ENCODE measurements at regions not wholly inside any gene's neighbourhood (a gene's known extent, or its start where the extent isn't known, plus 50 kb on each side); places are given as distances from the start of the nearest gene placed in this dataset.
"Not testable (repeated sequence)": the region's sequence is repeated elsewhere in the genome, so short reads cannot be mapped to it uniquely, and the experiment has no call there.

DNA sequence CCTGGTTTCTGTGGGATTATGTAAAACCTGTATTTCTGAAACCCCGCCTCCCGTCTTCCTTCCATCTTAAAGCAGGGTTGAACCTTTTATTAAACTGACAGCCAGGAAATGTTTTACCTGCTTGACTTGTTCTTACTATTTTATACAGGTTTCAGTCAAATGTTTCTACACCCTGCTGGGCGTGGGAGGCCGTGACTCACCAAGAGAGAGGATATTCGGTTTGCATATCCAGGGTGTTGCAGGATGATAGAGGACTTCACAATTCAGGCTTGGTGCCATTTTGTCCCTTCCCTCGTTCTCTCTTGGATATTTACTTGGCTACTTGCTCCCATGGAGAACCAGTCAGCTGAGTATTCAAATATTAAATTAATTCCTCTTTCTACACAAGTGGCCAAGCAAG, 69.7 kb downstream of the ARF6 start:
- intact Hi-C loops (cut with micrococcal nuclease): loop anchor here (5.0 kb wide), 1 partner anchor 35 kb away; no protein-coding TSS in a partner anchor
- CTCF ChIA-PET: interaction anchor here (1.3 to 3.9 kb wide), 3 partner anchors 8 to 39 kb away, joined by 4 to 39 read pairs (median 14); no protein-coding TSS in a partner anchor
- Histone ChIP-seq H3K27me3 (replicated peaks in 1 of 4; ENCODE audit: control extremely low read depth in 1 of 4, control insufficient read depth in 3 of 4, insufficient read depth in 4 of 4, low read length in 3 of 4) (no peaks in the 10 kb centered on the region), H4K20me1 (ENCODE audit: control insufficient read depth, insufficient read depth, low read length, poor library complexity, severe bottlenecking) (no peaks in the 10 kb centered on the region), H2AFZ (ENCODE audit: insufficient read depth, low read depth, low read length, poor library complexity, severe bottlenecking) (peak overlapping the region; percentile 57), H3K4me2 (replicated peaks; ENCODE audit: low read depth, low read length, poor library complexity, severe bottlenecking) (peak overlapping the region; percentile 60), H3K79me2 (ENCODE audit: control insufficient read depth, insufficient read depth, low read length) (peaks cover 6% of the 10 kb centered on the region), H3K4me3 (ENCODE audit: control extremely low read depth in 1 of 5, extremely low read depth in 1 of 5, insufficient read depth in 1 of 5, low read depth in 2 of 5, low read length in 4 of 5) (peak overlapping the region in 1 of 5 experiments; percentile 29), H3K4me1 (ENCODE audit: control insufficient read depth in 2 of 2, insufficient read depth in 2 of 2, low read length in 2 of 2) (peaks cover 54 to 67% of the 10 kb centered on the region in 2 donors), H3K9me3 (ENCODE audit: control extremely low read depth in 1 of 3, control insufficient read depth in 2 of 3, insufficient read depth in 1 of 3, low read length in 2 of 3) (no peaks in the 10 kb centered on the region), H3K9ac (ENCODE audit: low read length) (peak overlapping the region; percentile 24), H3K27ac (ENCODE audit: low read length in 2 of 2) (peak overlapping the region; percentile 74 to 75), H3K36me3 (replicated peaks in 1 of 2; ENCODE audit: control extremely low read depth in 1 of 2, control insufficient read depth in 1 of 2, extremely low read depth in 1 of 2, insufficient read depth in 2 of 2, low read length in 1 of 2) (no peaks in the 10 kb centered on the region)
- H3K27me3 Mint-ChIP-seq: no peaks in the 10 kb centered on the region
- POLR2A ChIA-PET: interaction anchor here (0.6 to 3.4 kb wide), 6 partner anchors 8 to 79 kb away, joined by 3 to 19 read pairs (median 4); no protein-coding TSS in a partner anchor
- no peak for TF ChIP-seq EZH2 (IDR thresholded peaks at IDR 0.05; ENCODE audit: borderline replicate concordance, insufficient read depth, low read depth, low read length, poor library complexity, severe bottlenecking)
- TF ChIP-seq, protein P1, sequence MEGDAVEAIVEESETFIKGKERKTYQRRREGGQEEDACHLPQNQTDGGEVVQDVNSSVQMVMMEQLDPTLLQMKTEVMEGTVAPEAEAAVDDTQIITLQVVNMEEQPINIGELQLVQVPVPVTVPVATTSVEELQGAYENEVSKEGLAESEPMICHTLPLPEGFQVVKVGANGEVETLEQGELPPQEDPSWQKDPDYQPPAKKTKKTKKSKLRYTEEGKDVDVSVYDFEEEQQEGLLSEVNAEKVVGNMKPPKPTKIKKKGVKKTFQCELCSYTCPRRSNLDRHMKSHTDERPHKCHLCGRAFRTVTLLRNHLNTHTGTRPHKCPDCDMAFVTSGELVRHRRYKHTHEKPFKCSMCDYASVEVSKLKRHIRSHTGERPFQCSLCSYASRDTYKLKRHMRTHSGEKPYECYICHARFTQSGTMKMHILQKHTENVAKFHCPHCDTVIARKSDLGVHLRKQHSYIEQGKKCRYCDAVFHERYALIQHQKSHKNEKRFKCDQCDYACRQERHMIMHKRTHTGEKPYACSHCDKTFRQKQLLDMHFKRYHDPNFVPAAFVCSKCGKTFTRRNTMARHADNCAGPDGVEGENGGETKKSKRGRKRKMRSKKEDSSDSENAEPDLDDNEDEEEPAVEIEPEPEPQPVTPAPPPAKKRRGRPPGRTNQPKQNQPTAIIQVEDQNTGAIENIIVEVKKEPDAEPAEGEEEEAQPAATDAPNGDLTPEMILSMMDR (IDR thresholded peaks at IDR 0.05): no peak
- peak overlapping the region; percentile 50 for H3K4me3 Mint-ChIP-seq
- 0% methylated on average over 2 of the region's 6 CpGs for WGBS (ENCODE audit: insufficient coverage)
- DNase-seq (peak; percentile 46), ATAC-seq (ENCODE audit: low read depth) (peak; percentile 45)
- peak overlapping the region; percentile 86 for H3K27ac Mint-ChIP-seq
- no peaks in the 10 kb centered on the region for H3K9me3 Mint-ChIP-seq (ENCODE audit: insufficient read depth)
- peaks cover 73% of the 10 kb centered on the region for H3K4me1 Mint-ChIP-seq

DNA sequence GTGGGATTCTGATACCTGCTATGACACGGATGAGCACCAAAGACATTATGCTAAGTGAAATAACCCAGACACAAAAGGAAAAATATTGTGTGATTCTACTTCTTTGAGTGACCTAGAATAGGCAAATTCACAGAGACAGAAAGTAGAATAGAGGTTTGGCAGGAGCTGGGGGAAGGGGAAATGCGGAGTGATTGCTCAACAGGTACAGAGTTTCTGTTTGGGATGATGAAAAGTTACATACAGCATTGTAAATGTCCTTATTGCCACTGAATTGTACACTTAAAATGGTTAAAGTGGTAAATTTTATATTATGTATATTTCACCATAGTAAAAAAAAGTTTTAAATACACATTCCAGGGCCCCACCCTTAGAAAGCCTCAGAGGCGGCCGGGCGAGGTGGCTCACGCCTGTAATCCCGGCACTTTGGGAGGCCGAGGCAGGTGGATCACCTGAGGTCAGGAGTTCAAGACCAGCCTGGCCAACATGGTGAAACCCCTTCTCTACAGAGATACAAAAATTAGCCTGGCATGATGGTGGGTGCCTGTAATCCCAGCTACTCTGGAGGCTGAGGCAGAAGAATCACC, 72.3 kb downstream of the ARF6 start:
- not testable (repeated sequence) for H2AFZ ChIP-seq (ENCODE audit: insufficient read depth, low read depth, low read length, poor library complexity, severe bottlenecking)
- H3K4me1 Mint-ChIP-seq: peaks cover 67% of the 10 kb centered on the region

More for the DNA sequence above, 72.3 kb downstream of the ARF6 start:
- WGBS (ENCODE audit: insufficient coverage): no CpG with 5 or more reads among the region's 8 CpGs
- H3K4me1 ChIP-seq (ENCODE audit: control insufficient read depth in 2 of 2, insufficient read depth in 2 of 2, low read length in 2 of 2): peaks cover 37 to 54% of the 10 kb centered on the region in 2 donors
- H3K27ac ChIP-seq (ENCODE audit: low read length in 2 of 2); H3K27me3 ChIP-seq (replicated peaks in 1 of 4; ENCODE audit: control extremely low read depth in 1 of 4, control insufficient read depth in 3 of 4, insufficient read depth in 4 of 4, low read length in 3 of 4); DNase-seq; H3K4me3 Mint-ChIP-seq; H3K27me3 Mint-ChIP-seq; H3K4me3 ChIP-seq (ENCODE audit: control extremely low read depth in 1 of 5, extremely low read depth in 1 of 5, insufficient read depth in 1 of 5, low read depth in 2 of 5, low read length in 4 of 5); ATAC-seq (ENCODE audit: low read depth); intact Hi-C loops (cut with micrococcal nuclease); H3K9me3 ChIP-seq (ENCODE audit: control extremely low read depth in 1 of 3, control insufficient read depth in 2 of 3, insufficient read depth in 1 of 3, low read length in 2 of 3); H3K9ac ChIP-seq (ENCODE audit: low read length); CTCF ChIA-PET; H4K20me1 ChIP-seq (ENCODE audit: control insufficient read depth, insufficient read depth, low read length, poor library complexity, severe bottlenecking); H3K36me3 ChIP-seq (replicated peaks in 1 of 2; ENCODE audit: control extremely low read depth in 1 of 2, control insufficient read depth in 1 of 2, extremely low read depth in 1 of 2, insufficient read depth in 2 of 2, low read length in 1 of 2); H3K4me2 ChIP-seq (replicated peaks; ENCODE audit: low read depth, low read length, poor library complexity, severe bottlenecking); POLR2A ChIA-PET; H3K79me2 ChIP-seq (ENCODE audit: control insufficient read depth, insufficient read depth, low read length); H3K9me3 Mint-ChIP-seq (ENCODE audit: insufficient read depth): not testable (repeated sequence)
- H3K27ac Mint-ChIP-seq: peak overlapping the region; percentile 32
